ENCODE measurements at regions not wholly inside any gene's neighbourhood (a gene's known extent, or its start where the extent isn't known, plus 50 kb on each side); places are given as distances from the start of the nearest gene placed in this dataset.

DNA sequence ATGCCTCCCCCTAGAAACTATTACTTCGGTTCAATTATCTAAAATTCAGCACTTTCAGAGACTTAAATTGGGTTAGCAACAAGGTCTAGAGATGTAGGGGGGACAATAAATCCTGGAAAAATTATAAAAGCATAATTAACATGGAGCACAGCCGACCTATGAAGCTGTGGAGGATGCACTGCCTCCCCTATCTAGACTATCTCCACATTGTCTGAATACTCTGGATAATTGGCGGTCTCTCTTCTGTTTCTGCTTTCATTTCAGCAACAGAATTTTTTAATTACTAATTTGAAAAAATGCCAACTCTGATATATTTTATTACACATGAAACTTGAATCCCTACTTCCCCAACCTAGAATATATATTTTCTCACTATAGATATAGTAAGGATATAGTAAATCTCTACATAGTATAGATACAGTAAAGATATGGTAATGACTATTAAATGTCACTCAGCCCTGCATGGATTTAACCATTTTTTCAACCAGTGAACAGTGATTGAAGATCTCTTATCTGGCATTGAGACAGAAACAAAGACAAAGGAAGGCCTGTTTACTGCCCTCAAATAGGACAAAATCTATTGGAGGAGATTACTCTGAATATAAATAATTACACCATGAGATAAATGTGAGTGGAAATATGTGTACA is 157.6 kb downstream of the BLID start:
- Histone ChIP-seq H3K27ac (ENCODE audit: control insufficient read depth, insufficient read depth, low read length) (no peak overlapping the region), H3K36me3 (ENCODE audit: control insufficient read depth in 2 of 2, extremely low read depth in 1 of 2, insufficient read depth in 2 of 2, low read length in 2 of 2) (no peaks in the 10 kb centered on the region), H3K9ac (ENCODE audit: control insufficient read depth, extremely low read depth, insufficient read depth, low read length) (no peak overlapping the region), H3K9me3 (ENCODE audit: control insufficient read depth, low read depth, low read length) (no peaks in the 10 kb centered on the region), H2AFZ (ENCODE audit: control insufficient read depth, low read length) (peak overlapping the region; percentile 64), H3K4me2 (ENCODE audit: control insufficient read depth, extremely low read depth, insufficient read depth, low read depth, low read length) (peak overlapping the region; percentile 51), H3K4me1 (ENCODE audit: control insufficient read depth, extremely low read depth, insufficient read depth, low read length) (peaks cover 11% of the 10 kb centered on the region), H3K27me3 (ENCODE audit: control insufficient read depth, extremely low read depth, insufficient read depth, low read length) (no peaks in the 10 kb centered on the region), H3K4me3 (ENCODE audit: control insufficient read depth in 2 of 3, extremely low read depth in 1 of 3, insufficient read depth in 2 of 3, low read depth in 1 of 3, low read length in 3 of 3) (no peak overlapping the region), H3K79me2 (ENCODE audit: control insufficient read depth, insufficient read depth, low read length) (no peaks in the 10 kb centered on the region), H4K20me1 (ENCODE audit: control insufficient read depth, extremely low read depth, insufficient read depth, low read length) (no peaks in the 10 kb centered on the region), H3K9me1 (ENCODE audit: control insufficient read depth, extremely low read depth, insufficient read depth, low read length) (no peaks in the 10 kb centered on the region)
- FAIRE-seq, result no peak
- no peak for DNase-seq (ENCODE audit: low read depth, low spot score)
- dilution Hi-C loops (cut with MboI; ENCODE audit: extremely low pct_ligation_motif_present, low sequenced_read_pairs), result no loop called here
- no peak for TF ChIP-seq EZH2 (IDR thresholded peaks at IDR 0.05; ENCODE audit: low read length)
- TF ChIP-seq CTCF (optimal IDR thresholded peaks at IDR 0.05 in 1 of 3, IDR thresholded peaks at IDR 0.05 in 1 of 3, conservative IDR thresholded peaks at IDR 0.05 in 1 of 3; ENCODE audit: extremely low read depth in 1 of 3, insufficient read depth in 2 of 3, low read length in 3 of 3), result no peak

- H3K4me3 ChIP-seq (ENCODE audit: control insufficient read depth in 2 of 3, extremely low read depth in 1 of 3, insufficient read depth in 2 of 3, low read depth in 1 of 3, low read length in 3 of 3), result no peak overlapping the region
- H3K4me2 ChIP-seq (ENCODE audit: control insufficient read depth, extremely low read depth, insufficient read depth, low read depth, low read length), result no peak overlapping the region
- TF ChIP-seq CTCF (optimal IDR thresholded peaks at IDR 0.05 in 1 of 3, IDR thresholded peaks at IDR 0.05 in 1 of 3, conservative IDR thresholded peaks at IDR 0.05 in 1 of 3; ENCODE audit: extremely low read depth in 1 of 3, insufficient read depth in 2 of 3, low read length in 3 of 3) (no peak), EZH2 (IDR thresholded peaks at IDR 0.05; ENCODE audit: low read length) (no peak)
- dilution Hi-C loops (cut with MboI; ENCODE audit: extremely low pct_ligation_motif_present, low sequenced_read_pairs), result no loop called here
- no peak overlapping the region for H3K9ac ChIP-seq (ENCODE audit: control insufficient read depth, extremely low read depth, insufficient read depth, low read length)
- H3K4me1 ChIP-seq (ENCODE audit: control insufficient read depth, extremely low read depth, insufficient read depth, low read length), result no peaks in the 10 kb centered on the region
- H3K79me2 ChIP-seq (ENCODE audit: control insufficient read depth, insufficient read depth, low read length), result no peaks in the 10 kb centered on the region
- no peaks in the 10 kb centered on the region for H3K27me3 ChIP-seq (ENCODE audit: control insufficient read depth, extremely low read depth, insufficient read depth, low read length)
- H3K27ac ChIP-seq (ENCODE audit: control insufficient read depth, insufficient read depth, low read length), result no peak overlapping the region
- no peaks in the 10 kb centered on the region for H3K36me3 ChIP-seq (ENCODE audit: control insufficient read depth in 2 of 2, extremely low read depth in 1 of 2, insufficient read depth in 2 of 2, low read length in 2 of 2)
- H3K9me3 ChIP-seq (ENCODE audit: control insufficient read depth, low read depth, low read length), result no peaks in the 10 kb centered on the region
- FAIRE-seq (no peak), DNase-seq (ENCODE audit: low read depth, low spot score) (no peak)
- no peaks in the 10 kb centered on the region for H3K9me1 ChIP-seq (ENCODE audit: control insufficient read depth, extremely low read depth, insufficient read depth, low read length)
- H2AFZ ChIP-seq (ENCODE audit: control insufficient read depth, low read length), result no peak overlapping the region
- H4K20me1 ChIP-seq (ENCODE audit: control insufficient read depth, extremely low read depth, insufficient read depth, low read length), result no peaks in the 10 kb centered on the region
Measured at GRCh38 chr11:121953122-121953521, 162.9 kb downstream of the BLID start.

Measured in keratinocyte (primary cell).